GM18505 (cell line): ENCODE measurements at regions not wholly inside any gene's neighbourhood (a gene's known extent, or its start where the extent isn't known, plus 50 kb on each side); places are given as distances from the start of the nearest gene placed in this dataset.

Source experiments
- ATAC-seq: cut with Tn5 transposase; IDR thresholded peaks from one replicate; pipeline ENCODE4 v1.9.1; 2021; ENCODE audit not compliant: unreplicated experiment
- POLR2A ChIP-seq: IDR thresholded peaks from 4 replicates; pipeline ENCODE4 v1.6.1; 2011; ENCODE audit warnings: borderline replicate concordance; ENCODE audit not compliant: insufficient read depth, insufficient read length; ENCODE audit errors: extremely low read depth

DNA sequence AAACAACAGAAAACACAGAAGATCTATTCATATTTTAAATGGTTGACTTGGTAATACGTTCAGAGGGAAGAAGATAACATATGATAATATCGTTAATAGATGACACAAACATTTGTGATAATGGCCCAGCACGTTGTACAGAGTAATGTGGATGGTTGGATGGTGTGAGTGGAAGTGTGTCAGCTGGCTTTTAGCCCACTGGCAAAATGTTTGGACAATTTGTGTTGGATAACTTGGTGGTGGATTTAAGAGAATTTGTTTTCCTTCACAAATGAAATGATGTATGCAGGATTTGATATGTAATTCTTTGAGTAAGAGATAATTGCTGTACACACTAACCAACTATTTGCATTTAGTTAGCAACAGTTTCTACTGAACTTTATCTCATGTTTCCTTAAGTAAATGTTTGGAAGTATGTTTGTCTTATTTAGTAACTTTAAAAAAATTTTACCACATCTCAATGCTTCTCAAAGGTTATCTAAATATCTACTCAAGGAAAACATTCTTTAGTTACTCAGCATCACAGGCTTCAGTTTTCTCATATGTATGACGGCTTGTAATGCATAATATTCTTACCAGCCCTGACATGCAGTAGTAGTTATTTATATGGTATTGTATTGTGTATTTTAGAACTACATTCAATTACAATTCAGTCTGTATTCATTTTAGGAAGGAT, 328.5 kb upstream of the GOLIM4 start:
- TF ChIP-seq POLR2A, result no peak
- ATAC-seq, result no peak

DNA sequence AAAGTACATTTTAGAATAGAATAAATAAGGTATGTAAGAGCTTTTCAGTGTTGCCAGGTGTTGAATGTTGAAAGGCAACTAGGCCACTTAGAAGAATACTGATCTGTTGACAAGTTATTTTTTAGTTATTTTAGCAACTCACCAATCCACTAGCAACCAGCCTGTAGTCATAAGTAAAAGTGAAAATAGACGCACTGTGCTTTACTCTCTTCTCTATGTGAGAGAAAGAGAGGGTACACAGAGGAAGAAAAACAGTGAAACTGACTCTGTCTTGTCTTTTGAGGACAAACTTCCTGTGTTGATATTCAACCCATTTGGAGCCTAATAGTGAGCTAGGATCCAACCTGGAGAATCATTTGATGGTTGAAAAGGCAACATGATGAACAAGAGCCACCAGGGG, 327.1 kb upstream of the GOLIM4 start:
- ATAC-seq, result no peak
- no peak for TF ChIP-seq POLR2A

DNA sequence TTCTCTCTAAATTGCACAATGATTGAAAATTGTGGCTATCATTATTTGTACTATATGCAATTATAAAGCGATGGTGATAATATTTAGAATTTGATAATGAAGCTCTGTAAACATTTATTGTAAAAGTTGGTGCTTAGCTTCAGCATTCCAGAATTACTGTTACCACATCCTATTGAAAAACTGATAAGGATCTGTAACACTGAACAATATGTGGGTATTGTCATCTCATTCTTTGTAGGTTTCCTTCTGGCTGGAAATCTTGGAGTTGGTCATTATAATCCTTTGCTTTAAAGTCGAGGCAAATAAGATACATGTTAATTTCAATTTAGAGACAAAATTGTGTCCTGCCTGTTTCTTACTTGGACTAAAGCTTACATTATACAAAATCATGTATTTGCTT, 323.4 kb upstream of the GOLIM4 start:
- no peak for ATAC-seq
- TF ChIP-seq POLR2A, result no peak

DNA sequence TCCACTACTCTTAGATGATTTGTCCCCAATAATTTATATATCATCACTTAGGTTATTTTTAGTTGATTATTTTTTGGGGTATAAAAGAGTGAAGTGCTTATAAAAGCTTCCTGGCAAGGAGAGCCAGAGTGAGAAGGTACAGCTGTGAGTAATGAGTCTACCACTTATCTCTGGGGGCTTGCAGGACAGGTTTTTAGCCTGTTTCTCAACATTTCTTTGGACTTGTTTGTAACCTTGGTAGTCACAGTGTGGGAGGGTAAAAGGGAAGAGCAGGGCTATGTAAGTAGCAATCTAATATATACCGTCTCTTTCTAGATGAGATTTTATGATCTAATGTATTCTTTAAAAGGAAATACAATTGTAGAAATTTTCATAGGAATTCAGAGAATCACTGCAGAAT, 321.3 kb upstream of the GOLIM4 start:
- ATAC-seq, result no peak
- TF ChIP-seq POLR2A, result no peak

DNA sequence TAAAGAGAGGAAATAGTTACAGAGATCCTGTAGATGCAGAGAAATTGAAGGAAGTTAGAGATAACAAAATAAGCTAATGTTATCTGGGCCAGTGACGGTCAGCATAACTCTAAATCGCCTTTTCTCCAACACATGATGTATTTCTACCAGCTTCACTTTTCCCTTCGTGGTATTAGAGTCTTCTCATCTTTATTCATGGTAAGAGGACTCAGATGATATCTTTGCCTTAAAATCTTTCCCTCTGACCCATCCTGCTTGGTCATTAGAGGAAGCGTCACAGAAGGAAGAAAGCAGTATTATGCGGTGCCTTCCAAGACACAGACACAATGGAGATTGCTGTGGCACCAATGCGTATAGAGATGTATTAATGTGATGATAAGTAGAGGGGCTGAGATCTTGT, 320.7 kb upstream of the GOLIM4 start:
- TF ChIP-seq POLR2A, result no peak
- ATAC-seq, result no peak

DNA sequence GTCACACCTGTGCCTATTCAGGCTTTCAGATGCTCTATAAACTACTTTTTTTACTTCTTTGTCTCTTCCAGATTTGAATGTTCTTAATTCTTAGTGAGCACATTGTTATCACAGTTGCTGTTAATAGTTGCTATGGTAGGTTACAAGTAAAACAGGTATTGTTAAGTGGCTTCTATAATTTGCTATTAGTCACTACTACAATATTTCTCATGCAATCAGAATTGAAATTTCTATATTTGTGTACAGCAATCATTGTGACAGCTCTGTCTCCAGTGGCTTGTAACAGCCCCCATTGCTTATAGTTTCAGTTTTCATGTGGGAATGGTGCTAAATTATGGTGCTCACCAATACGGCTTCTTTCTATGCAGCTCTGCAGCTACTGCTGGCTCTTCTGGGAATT, 318.4 kb upstream of the GOLIM4 start:
- ATAC-seq, result no peak
- TF ChIP-seq POLR2A, result no peak

DNA sequence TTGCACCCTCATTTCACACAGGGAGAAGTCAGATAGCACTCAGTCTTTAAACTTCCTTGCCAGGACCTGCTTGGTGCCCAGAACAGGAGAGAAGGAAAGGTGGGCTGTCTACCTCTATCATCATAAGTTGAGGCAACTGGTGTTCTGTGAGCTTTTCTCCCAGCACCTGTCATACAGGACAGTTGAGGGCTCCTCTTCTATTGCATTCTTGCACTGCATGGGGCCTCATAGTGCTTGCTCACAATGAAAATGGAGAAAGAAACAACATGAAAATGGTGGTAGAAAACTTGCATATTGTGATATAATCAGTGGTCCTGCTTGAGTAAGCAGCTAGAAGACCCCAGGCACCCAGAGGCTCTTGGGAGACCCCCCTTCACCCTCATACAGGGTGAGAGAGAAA, 311.7 kb upstream of the GOLIM4 start:
- TF ChIP-seq POLR2A, result no peak
- no peak for ATAC-seq

DNA sequence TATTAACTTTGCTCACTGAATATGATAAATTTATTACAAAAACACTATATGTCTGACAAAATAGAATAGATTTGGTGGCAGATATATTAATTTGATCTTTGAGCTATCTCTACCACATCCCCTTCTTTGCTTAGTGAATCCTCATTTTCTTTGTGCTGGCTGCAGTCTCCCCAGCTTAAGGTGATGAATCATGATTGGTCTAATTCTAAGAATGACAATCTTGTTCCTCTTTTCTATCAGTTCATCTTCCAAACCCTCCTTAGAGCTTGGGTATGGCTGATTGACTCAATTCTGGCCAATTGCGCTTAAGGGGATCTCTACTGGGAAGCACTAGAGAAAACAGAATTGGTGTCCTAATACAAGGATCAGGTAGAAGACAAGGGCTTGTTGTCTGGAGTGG, 309.6 kb upstream of the GOLIM4 start:
- no peak for ATAC-seq
- no peak for TF ChIP-seq POLR2A

DNA sequence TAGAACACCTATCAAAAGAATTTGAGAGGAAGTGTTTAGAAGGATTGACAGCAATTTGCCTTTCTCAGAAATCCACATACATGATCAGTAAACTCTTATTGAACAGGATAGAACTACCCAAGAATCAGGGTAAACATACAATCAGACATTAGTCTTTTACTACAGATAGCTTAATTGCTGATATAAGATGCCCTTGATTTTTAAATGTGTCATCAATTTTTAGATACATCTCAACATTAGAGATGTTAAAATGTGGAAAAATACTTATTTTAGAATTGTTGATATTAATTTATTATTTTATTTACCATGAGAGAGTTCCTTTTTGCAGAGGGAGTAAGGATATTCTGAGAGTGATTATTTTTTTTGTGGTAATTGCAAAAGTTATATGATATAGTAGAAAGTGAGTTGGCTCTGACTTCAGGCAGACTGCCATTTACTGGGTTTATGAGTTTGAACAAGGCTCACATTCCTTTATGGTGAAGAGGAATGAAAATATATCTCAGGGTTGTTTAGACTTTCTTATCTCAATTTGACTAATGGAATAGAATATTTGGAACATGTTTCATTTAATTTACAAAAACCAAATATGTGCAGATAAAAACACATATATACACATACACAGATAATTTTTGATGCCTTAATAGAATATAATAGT, 302.8 kb upstream of the GOLIM4 start:
- no peak for TF ChIP-seq POLR2A
- no peak for ATAC-seq

DNA sequence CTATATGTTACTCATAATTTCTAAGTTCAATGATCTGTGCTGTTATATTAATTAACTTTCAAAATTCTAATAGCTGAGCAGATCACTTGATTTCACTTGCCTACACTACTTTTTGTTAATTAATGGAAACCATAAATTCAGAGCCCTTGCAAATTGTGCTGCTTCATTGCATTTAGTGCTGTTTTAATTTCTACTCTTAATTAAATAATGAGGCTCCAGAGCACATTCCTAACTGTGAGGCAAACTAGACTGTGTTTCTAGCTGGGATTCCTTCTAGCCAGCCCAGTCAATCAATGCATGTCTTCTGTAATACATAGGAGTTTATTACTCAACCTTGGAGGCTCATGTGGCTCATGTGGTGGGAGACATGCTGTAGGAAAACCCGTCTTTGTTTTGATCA, 301.1 kb upstream of the GOLIM4 start:
- no peak for ATAC-seq
- TF ChIP-seq POLR2A, result no peak

DNA sequence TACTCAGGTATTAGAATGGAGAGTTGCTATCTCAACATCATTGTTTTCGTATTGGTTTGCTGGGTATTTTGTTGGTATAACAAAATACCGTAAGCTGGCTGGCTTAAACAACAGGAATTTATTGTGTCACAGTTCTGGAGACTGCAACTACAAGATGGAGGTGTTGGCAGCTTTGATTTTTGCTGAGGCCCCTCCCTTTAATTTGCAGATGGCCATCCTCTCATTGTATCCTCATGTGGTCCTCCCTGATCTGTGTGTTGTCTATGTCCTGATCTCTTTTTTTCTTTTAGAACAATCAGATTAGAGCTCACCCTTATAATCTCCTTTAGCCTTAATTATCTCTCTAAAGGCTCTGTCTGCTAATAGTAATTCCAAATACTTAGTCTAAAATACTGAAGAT, 299.8 kb upstream of the GOLIM4 start:
- ATAC-seq, result no peak
- TF ChIP-seq POLR2A, result no peak

DNA sequence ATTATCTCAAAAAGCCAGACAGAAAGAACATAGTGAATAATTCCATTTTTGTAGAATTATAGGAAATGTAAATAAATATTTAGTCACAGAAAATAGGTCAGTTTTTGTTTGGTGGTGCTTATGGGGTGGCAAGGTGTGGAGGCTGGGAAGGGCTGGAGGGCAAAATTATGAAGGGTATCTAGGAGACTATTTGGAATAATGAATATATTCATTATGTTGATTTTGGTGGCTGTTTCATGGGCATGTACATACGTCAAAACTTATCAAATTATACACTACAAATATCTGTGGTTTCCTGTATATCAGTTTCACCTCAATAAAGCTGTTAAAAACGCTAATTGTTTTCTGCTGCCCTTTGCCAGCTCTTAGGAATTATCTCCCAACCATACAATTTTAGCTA, 298.7 kb upstream of the GOLIM4 start:
- ATAC-seq, result no peak
- no peak for TF ChIP-seq POLR2A

DNA sequence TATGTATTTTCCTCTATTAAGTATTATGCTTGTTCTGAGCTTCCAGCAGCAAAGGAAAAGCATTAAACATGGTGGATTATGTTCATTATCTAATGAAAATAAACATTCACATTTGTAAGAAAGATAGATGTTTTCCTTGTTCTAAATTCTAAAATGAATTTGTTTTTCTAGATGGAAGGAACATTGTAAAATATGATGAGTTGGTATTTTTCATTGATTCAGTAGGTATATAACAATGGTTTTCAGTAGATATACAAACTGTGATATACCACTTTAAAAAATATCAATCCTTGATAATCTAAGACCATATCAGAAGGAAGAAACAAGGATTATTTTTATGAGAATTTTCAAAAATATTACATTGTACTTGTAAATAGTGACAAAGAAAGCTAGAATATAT, 290.6 kb upstream of the GOLIM4 start:
- no peak for TF ChIP-seq POLR2A
- no peak for ATAC-seq

DNA sequence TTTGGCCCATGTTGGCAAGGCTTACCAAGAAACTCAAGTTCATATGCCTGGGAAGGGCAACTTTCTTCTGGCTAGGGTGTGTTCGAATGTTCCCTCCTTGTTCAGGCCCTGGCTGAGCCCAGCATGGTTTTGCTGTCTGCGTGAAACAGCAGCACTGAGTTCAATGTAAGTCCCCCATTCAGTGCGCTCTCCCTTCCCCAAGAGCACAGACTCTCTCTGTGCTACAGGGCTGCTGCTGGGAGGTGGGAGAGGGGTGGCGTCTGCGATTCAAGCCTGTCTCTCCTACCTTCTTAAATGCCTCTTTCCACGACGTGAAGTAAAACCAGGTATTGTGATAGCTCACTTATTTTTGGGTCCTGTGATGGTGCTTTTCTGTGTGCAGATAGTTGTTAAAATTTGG, 289.3 kb upstream of the GOLIM4 start:
- ATAC-seq, result no peak
- TF ChIP-seq POLR2A, result no peak
